ENCODE measurements at regions not wholly inside any gene's neighbourhood (a gene's known extent, or its start where the extent isn't known, plus 50 kb on each side); places are given as distances from the start of the nearest gene placed in this dataset.

GRCh38 chr2:45273412-45274249, 264.4 kb upstream of the SIX2 start:
- TF ChIP-seq CTCF (IDR thresholded peaks at IDR 0.05; ENCODE audit: low read depth, low read length) (no peak), EZH2phosphoT487 (IDR thresholded peaks at IDR 0.05; ENCODE audit: low read depth) (no peak)
